Adrenal gland (tissue), 5 donors: ENCODE measurements at regions not wholly inside any gene's neighbourhood (a gene's known extent, or its start where the extent isn't known, plus 50 kb on each side); places are given as distances from the start of the nearest gene placed in this dataset.

Experiments used
- CTCF ChIP-seq, 6 experiments: fragments of 450-650 bp in 4 of 6; fragments of 200-600 bp in 2 of 6; sonication (generic) in 1 of 6; IDR thresholded peaks; 1 replicate in 5 of 6; 2 replicates in 1 of 6; pipeline versions ENCODE4 v1.5.1 to v1.8.0; 2016 to 2021; ENCODE audit warnings: antibody characterized with exemption in 6 of 6, mild to moderate bottlenecking in 2 of 6, moderate library complexity in 1 of 6
- POLR2A ChIP-seq, 2 donors: fragments of 450-650 bp; IDR thresholded peaks; one replicate each; pipeline ENCODE4 v1.6.1; 2017; ENCODE audit warnings: antibody characterized with exemption in 2 of 2, mild to moderate bottlenecking in 2 of 2, moderate library complexity in 1 of 2
- donor health status: DM: no; HTN: no; CAD: no.

GRCh38 chr9:107213561-107214028 lies 69.5 kb upstream of the RAD23B start:
- TF ChIP-seq CTCF (IDR thresholded peaks at IDR 0.05) (no peak), POLR2A (IDR thresholded peaks at IDR 0.05) (no peak)
